ACHN (cell line): ENCODE measurements at regions not wholly inside any gene's neighbourhood (a gene's known extent, or its start where the extent isn't known, plus 50 kb on each side); places are given as distances from the start of the nearest gene placed in this dataset.

Source experiments
- DNase-seq: peaks from one replicate; pipeline ENCODE4 v3.0.0-alpha.2; 2015
- in situ Hi-C: cut with HindIII; loops from 2 replicates; pipeline ENCODE4 v1.10.0; 2017; ENCODE audit warnings: low sequenced_read_pairs, low pct_ligation_motif_present, low pct_unique_long_range_greater_than_20kb

GRCh38 chr15:26391567-26392194 is 381.2 kb downstream of the GABRB3 start:
- DNase-seq = no peak

GRCh38 chr15:26382444-26383072 is 390.3 kb downstream of the GABRB3 start:
- in situ Hi-C loops = no loop called here
- DNase-seq = no peak

More at GRCh38 chr15:26391567-26392194, 381.2 kb downstream of the GABRB3 start:
- in situ Hi-C loops = no loop called here

- in situ Hi-C loops = no loop called here
- DNase-seq = no peak
Observed at GRCh38 chr15:26378304-26378703, 394.6 kb downstream of the GABRB3 start.

- in situ Hi-C loops = no loop called here
- no peak for DNase-seq
Observed at GRCh38 chr15:26376243-26376642, 396.6 kb downstream of the GABRB3 start.

GRCh38 chr15:26374806-26375205 is 398.1 kb downstream of the GABRB3 start:
- DNase-seq = no peak
- in situ Hi-C loops = no loop called here

- in situ Hi-C loops = no loop called here
- DNase-seq = no peak
Observed at GRCh38 chr15:26372706-26373105, 400.2 kb downstream of the GABRB3 start.

GRCh38 chr15:26365077-26365476 is 407.8 kb downstream of the GABRB3 start:
- no peak for DNase-seq
- in situ Hi-C loops = no loop called here

GRCh38 chr15:26359855-26360254 is 413.0 kb downstream of the GABRB3 start:
- in situ Hi-C loops = no loop called here

GRCh38 chr15:26358708-26359107 is 414.2 kb downstream of the GABRB3 start:
- in situ Hi-C loops = no loop called here
- DNase-seq = no peak

More at GRCh38 chr15:26359855-26360254, 413.0 kb downstream of the GABRB3 start:
- DNase-seq = no peak

- in situ Hi-C loops = no loop called here
- no peak for DNase-seq
Observed at GRCh38 chr15:26357653-26358052, 415.2 kb downstream of the GABRB3 start.

- in situ Hi-C loops = no loop called here
- no peak for DNase-seq
Observed at GRCh38 chr15:26355472-26356074, 417.3 kb downstream of the GABRB3 start.

- no peak for DNase-seq
- in situ Hi-C loops = no loop called here
Observed at GRCh38 chr15:26352909-26353308, 420.0 kb downstream of the GABRB3 start.

GRCh38 chr15:26352406-26352805 is 420.5 kb downstream of the GABRB3 start:
- in situ Hi-C loops = no loop called here
- no peak for DNase-seq

- no peak for DNase-seq
- in situ Hi-C loops = no loop called here
Observed at GRCh38 chr15:26325495-26325894, 447.4 kb downstream of the GABRB3 start.

GRCh38 chr15:26323566-26323965 is 449.3 kb downstream of the GABRB3 start:
- in situ Hi-C loops = no loop called here
- DNase-seq = no peak

- DNase-seq = no peak
- in situ Hi-C loops = no loop called here
Observed at GRCh38 chr15:26318689-26319088, 454.2 kb downstream of the GABRB3 start.

- DNase-seq = no peak
- in situ Hi-C loops = no loop called here
Observed at GRCh38 chr15:26314577-26314976, 451.4 kb upstream of the ATP10A start.

GRCh38 chr15:26311710-26312236 is 448.6 kb upstream of the ATP10A start:
- in situ Hi-C loops = no loop called here

GRCh38 chr15:26298659-26299170 is 435.6 kb upstream of the ATP10A start:
- in situ Hi-C loops = no loop called here
- DNase-seq = no peak

More at GRCh38 chr15:26311710-26312236, 448.6 kb upstream of the ATP10A start:
- no peak for DNase-seq
